Left colon (tissue), 2 donors: ENCODE measurements at regions not wholly inside any gene's neighbourhood (a gene's known extent, or its start where the extent isn't known, plus 50 kb on each side); places are given as distances from the start of the nearest gene placed in this dataset.

Source experiments
- ATAC-seq: fragments of 200-7000 bp; cut with Tn5 transposase; one replicate; pipeline ENCODE4 v1.9.1; 2020; ENCODE audit warnings: mild to moderate bottlenecking, moderate library complexity
- DNase-seq, 2 donors: peaks; one replicate each; pipeline ENCODE4 v3.0.0-alpha.2; 2020
- intact Hi-C, 2 donors: fragments of 100-400 bp; cut with DNase I in 1 of 2; cut with micrococcal nuclease in 1 of 2; formaldehyde crosslinking; loops; one replicate each; pipeline versions ENCODE4 v1.11.2 to v1.14.0; 2022; cut with DNase I, micrococcal nuclease
- donor health status: DM: no; HTN: no; CAD: no.
- donor health status: DM: yes; HTN: yes; CAD: no.

GRCh38 chr6:145189836-145190235 lies 545.5 kb downstream of the EPM2A start:
- ATAC-seq (no peak), DNase-seq (no peak)
- intact Hi-C loops: no loop called here

- intact Hi-C loops: no loop called here
- ATAC-seq (no peak), DNase-seq (no peak)
Measured at GRCh38 chr6:145194389-145194788, 540.9 kb downstream of the EPM2A start.

GRCh38 chr6:145199961-145200360 lies 535.4 kb downstream of the EPM2A start:
- DNase-seq: no peak
- ATAC-seq: no peak
- intact Hi-C loops: no loop called here

- ATAC-seq (no peak), DNase-seq (no peak)
- intact Hi-C loops: no loop called here
Measured at GRCh38 chr6:145204301-145204700, 531.0 kb downstream of the EPM2A start.

GRCh38 chr6:145206247-145206907 lies 528.9 kb downstream of the EPM2A start:
- intact Hi-C loops: no loop called here
- DNase-seq (no peak), ATAC-seq (no peak)

GRCh38 chr6:145208474-145208873 lies 526.8 kb downstream of the EPM2A start:
- DNase-seq: no peak
- ATAC-seq: no peak
- intact Hi-C loops: no loop called here

- DNase-seq (no peak), ATAC-seq (no peak)
- intact Hi-C loops: no loop called here
Measured at GRCh38 chr6:145209272-145209671, 526.0 kb downstream of the EPM2A start.

GRCh38 chr6:145212813-145213212 lies 522.5 kb downstream of the EPM2A start:
- DNase-seq (no peak), ATAC-seq (no peak)
- intact Hi-C loops: loop anchor here in 1 of 2 donors (10.0 kb wide), 1 partner anchor 628 kb away; no protein-coding TSS in a partner anchor

GRCh38 chr6:145213614-145214013 lies 521.7 kb downstream of the EPM2A start:
- ATAC-seq: no peak
- intact Hi-C loops: loop anchor here in 1 of 2 donors (10.0 kb wide), 1 partner anchor 629 kb away; no protein-coding TSS in a partner anchor

GRCh38 chr6:145214570-145214969 lies 520.8 kb downstream of the EPM2A start:
- intact Hi-C loops: loop anchor here in 1 of 2 donors (10.0 kb wide), 1 partner anchor 630 kb away; no protein-coding TSS in a partner anchor
- ATAC-seq: no peak
- no peak for DNase-seq

More at GRCh38 chr6:145213614-145214013, 521.7 kb downstream of the EPM2A start:
- no peak for DNase-seq

GRCh38 chr6:145224450-145224849 lies 510.9 kb downstream of the EPM2A start:
- DNase-seq (no peak), ATAC-seq (no peak)
- intact Hi-C loops: loop anchor here in 1 of 2 donors (10.0 kb wide), 1 partner anchor 410 kb away; no protein-coding TSS in a partner anchor

- no peak for DNase-seq
- ATAC-seq: no peak
- intact Hi-C loops: loop anchor here in 1 of 2 donors (10.0 kb wide), 1 partner anchor 409 kb away; no protein-coding TSS in a partner anchor
Measured at GRCh38 chr6:145225500-145225899, 509.8 kb downstream of the EPM2A start.

GRCh38 chr6:145227593-145227992 lies 507.7 kb downstream of the EPM2A start:
- no peak for ATAC-seq
- intact Hi-C loops: loop anchor here in 1 of 2 donors (10.0 kb wide), 1 partner anchor 407 kb away; no protein-coding TSS in a partner anchor
- DNase-seq: no peak

- intact Hi-C loops: loop anchor here in 1 of 2 donors (10.0 kb wide), 1 partner anchor 406 kb away; no protein-coding TSS in a partner anchor
- DNase-seq (no peak), ATAC-seq (no peak)
Measured at GRCh38 chr6:145228962-145229582, 506.2 kb downstream of the EPM2A start.

GRCh38 chr6:145233955-145234354 lies 501.4 kb downstream of the EPM2A start:
- DNase-seq (no peak), ATAC-seq (no peak)
- intact Hi-C loops: no loop called here

- DNase-seq: no peak
- no peak for ATAC-seq
- intact Hi-C loops: no loop called here
Measured at GRCh38 chr6:145235207-145235606, 500.1 kb downstream of the EPM2A start.

GRCh38 chr6:145238787-145239186 lies 496.5 kb downstream of the EPM2A start:
- DNase-seq (no peak), ATAC-seq (no peak)
- intact Hi-C loops: no loop called here

GRCh38 chr6:145241039-145241438 lies 494.3 kb downstream of the EPM2A start:
- intact Hi-C loops: no loop called here
- DNase-seq: no peak
- no peak for ATAC-seq

GRCh38 chr6:145241721-145242120 lies 493.6 kb downstream of the EPM2A start:
- ATAC-seq (no peak), DNase-seq (no peak)
- intact Hi-C loops: no loop called here
